ENCODE measurements at regions not wholly inside any gene's neighbourhood (a gene's known extent, or its start where the extent isn't known, plus 50 kb on each side); places are given as distances from the start of the nearest gene placed in this dataset.

DNA sequence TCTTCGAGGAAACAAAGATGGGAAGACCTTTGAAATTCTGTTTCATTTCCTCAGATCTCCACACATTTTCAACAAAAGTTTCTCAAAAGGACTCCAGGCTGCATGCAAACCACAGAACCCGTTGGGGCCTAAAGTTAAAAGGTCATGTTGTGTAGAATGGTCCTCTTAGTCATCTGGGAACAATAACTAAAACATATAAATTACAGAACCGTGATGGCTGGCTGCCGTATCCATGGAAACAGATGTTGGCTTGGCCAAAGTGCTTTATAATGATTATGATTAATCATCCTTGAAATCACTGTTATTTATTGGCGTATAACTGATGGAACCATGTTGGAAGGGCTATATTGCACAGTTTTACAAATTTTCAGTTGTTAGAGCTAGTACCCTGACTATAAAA lies 182.8 kb upstream of the CRIM1 start:
- TF ChIP-seq, protein P1, sequence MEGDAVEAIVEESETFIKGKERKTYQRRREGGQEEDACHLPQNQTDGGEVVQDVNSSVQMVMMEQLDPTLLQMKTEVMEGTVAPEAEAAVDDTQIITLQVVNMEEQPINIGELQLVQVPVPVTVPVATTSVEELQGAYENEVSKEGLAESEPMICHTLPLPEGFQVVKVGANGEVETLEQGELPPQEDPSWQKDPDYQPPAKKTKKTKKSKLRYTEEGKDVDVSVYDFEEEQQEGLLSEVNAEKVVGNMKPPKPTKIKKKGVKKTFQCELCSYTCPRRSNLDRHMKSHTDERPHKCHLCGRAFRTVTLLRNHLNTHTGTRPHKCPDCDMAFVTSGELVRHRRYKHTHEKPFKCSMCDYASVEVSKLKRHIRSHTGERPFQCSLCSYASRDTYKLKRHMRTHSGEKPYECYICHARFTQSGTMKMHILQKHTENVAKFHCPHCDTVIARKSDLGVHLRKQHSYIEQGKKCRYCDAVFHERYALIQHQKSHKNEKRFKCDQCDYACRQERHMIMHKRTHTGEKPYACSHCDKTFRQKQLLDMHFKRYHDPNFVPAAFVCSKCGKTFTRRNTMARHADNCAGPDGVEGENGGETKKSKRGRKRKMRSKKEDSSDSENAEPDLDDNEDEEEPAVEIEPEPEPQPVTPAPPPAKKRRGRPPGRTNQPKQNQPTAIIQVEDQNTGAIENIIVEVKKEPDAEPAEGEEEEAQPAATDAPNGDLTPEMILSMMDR (IDR thresholded peaks at IDR 0.05; ENCODE audit: insufficient read depth, low read depth, low read length): no peak
- TF ChIP-seq EZH2 (IDR thresholded peaks at IDR 0.05; ENCODE audit: insufficient read depth, low read length): no peak
